ENCODE measurements at regions not wholly inside any gene's neighbourhood (a gene's known extent, or its start where the extent isn't known, plus 50 kb on each side); places are given as distances from the start of the nearest gene placed in this dataset.

DNA sequence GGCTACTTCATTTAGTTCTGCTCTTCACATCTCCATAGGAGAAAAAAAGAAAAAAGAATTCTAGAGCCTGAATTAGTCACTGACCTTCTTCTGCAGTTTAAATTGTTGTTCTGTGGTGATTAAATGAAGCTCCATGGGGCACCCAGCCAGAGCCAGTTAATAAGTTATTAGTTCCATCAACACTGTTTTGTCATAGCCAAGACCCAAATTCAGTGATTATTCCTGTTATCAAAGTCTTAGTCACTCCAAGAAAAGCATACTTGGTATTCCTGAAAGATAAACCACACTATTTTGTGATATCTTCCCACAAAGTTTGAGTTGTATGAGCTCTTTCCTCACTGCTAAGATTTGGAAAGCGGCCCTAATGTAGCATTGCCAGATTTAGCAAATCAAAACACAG, 134.8 kb upstream of the RGMB start:
- TF ChIP-seq, protein P1, sequence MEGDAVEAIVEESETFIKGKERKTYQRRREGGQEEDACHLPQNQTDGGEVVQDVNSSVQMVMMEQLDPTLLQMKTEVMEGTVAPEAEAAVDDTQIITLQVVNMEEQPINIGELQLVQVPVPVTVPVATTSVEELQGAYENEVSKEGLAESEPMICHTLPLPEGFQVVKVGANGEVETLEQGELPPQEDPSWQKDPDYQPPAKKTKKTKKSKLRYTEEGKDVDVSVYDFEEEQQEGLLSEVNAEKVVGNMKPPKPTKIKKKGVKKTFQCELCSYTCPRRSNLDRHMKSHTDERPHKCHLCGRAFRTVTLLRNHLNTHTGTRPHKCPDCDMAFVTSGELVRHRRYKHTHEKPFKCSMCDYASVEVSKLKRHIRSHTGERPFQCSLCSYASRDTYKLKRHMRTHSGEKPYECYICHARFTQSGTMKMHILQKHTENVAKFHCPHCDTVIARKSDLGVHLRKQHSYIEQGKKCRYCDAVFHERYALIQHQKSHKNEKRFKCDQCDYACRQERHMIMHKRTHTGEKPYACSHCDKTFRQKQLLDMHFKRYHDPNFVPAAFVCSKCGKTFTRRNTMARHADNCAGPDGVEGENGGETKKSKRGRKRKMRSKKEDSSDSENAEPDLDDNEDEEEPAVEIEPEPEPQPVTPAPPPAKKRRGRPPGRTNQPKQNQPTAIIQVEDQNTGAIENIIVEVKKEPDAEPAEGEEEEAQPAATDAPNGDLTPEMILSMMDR (IDR thresholded peaks at IDR 0.05 in 4 of 5, conservative IDR thresholded peaks at IDR 0.05 in 1 of 5): no peak
- TF ChIP-seq POLR2A (IDR thresholded peaks at IDR 0.05): no peak

Data from gastrocnemius medialis (tissue), 4 donors.